ENCODE measurements at regions not wholly inside any gene's neighbourhood (a gene's known extent, or its start where the extent isn't known, plus 50 kb on each side); places are given as distances from the start of the nearest gene placed in this dataset.

DNA sequence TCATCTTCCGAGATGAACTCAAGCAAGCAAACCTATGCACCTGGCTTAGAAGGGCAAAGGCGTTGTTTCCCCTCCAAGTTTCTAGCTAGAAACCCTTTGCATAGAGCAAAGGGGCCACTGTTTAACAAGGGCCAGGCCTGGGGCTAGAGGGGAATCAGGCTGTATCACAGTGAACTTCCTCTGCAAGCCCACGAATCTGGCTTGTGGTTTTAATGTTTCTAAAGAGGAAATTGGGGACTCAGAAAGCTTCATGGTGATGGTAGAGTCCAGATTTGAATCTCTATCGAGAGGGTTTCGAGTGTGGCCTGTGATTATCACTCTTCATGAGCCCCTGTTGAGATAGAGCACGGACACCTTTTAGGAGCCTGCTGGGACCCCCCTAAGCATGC lies 189.9 kb downstream of the VRK1 start:
- no peak for TF ChIP-seq POLR2AphosphoS5 (IDR thresholded peaks at IDR 0.05)
- TF ChIP-seq POLR2A (IDR thresholded peaks at IDR 0.05) = no peak
- no peak for TF ChIP-seq EP300 (IDR thresholded peaks at IDR 0.05)
- no peak for TF ChIP-seq CTCF (IDR thresholded peaks at IDR 0.05)
- ATAC-seq = no peak
- H3K27me3 ChIP-seq = no peaks in the 10 kb centered on the region
- H3K4me3 ChIP-seq = no peak overlapping the region
- peaks cover 0 to 8% (median 0%) of the 10 kb centered on the region in 3 donors for H3K9me3 ChIP-seq
- no peak overlapping the region for H3K27ac ChIP-seq
- no peaks in the 10 kb centered on the region for H3K4me1 ChIP-seq
- H3K36me3 ChIP-seq = no peaks in the 10 kb centered on the region
- WGBS, 2 donors (ENCODE audit: low coverage in 1 of 2) = 0 to 75% methylated on average over 1 to 2 of the region's 6 CpGs

DNA sequence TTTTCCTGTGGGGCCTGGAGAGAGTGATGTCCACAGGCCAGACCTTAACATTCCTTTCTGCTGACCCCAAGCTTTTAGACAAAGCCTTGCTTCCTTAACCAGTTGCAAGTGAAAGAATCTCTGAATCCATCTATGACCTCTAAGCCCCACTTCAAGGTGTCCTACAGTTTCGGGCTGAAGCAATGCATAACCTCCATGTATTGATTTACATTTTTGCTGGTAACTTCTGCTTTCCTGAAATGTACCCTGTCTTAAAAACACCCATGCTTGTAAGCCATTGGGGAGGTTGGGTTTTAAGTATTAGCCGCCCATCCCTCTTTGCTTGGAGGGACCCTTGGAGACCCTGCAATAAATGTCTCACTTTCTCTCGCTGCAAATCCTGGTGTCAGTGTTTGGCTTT lies 190.6 kb downstream of the VRK1 start:
- no peak for ATAC-seq
- WGBS, 2 donors (ENCODE audit: low coverage in 1 of 2) = 76 to 92% methylated on average over 3 of the region's 3 CpGs
- peaks cover 0 to 8% (median 0%) of the 10 kb centered on the region in 3 donors for H3K9me3 ChIP-seq
- H3K27me3 ChIP-seq = no peaks in the 10 kb centered on the region
- H3K4me1 ChIP-seq = no peaks in the 10 kb centered on the region
- no peak overlapping the region for H3K27ac ChIP-seq
- no peaks in the 10 kb centered on the region for H3K36me3 ChIP-seq
- no peak overlapping the region for H3K4me3 ChIP-seq
- TF ChIP-seq CTCF (IDR thresholded peaks at IDR 0.05) = no peak
- no peak for TF ChIP-seq POLR2AphosphoS5 (IDR thresholded peaks at IDR 0.05)
- no peak for TF ChIP-seq POLR2A (IDR thresholded peaks at IDR 0.05)
- TF ChIP-seq EP300 (IDR thresholded peaks at IDR 0.05) = no peak

- Histone ChIP-seq H3K9me3 (peaks cover 0 to 8% (median 0%) of the 10 kb centered on the region in 3 donors), H3K4me3 (no peak overlapping the region), H3K27me3 (no peaks in the 10 kb centered on the region), H3K36me3 (no peaks in the 10 kb centered on the region), H3K4me1 (no peaks in the 10 kb centered on the region), H3K27ac (no peak overlapping the region)
- 53 to 71% methylated on average over 1 to 3 of the region's 4 CpGs for WGBS, 2 donors (ENCODE audit: low coverage in 1 of 2)
- TF ChIP-seq POLR2A (IDR thresholded peaks at IDR 0.05) = no peak
- TF ChIP-seq POLR2AphosphoS5 (IDR thresholded peaks at IDR 0.05) = no peak
- TF ChIP-seq CTCF (IDR thresholded peaks at IDR 0.05) = no peak
- no peak for TF ChIP-seq EP300 (IDR thresholded peaks at IDR 0.05)
- no peak for ATAC-seq
These were observed 192.1 kb downstream of the VRK1 start for GRCh38 chr14:96989306-96989705.

DNA sequence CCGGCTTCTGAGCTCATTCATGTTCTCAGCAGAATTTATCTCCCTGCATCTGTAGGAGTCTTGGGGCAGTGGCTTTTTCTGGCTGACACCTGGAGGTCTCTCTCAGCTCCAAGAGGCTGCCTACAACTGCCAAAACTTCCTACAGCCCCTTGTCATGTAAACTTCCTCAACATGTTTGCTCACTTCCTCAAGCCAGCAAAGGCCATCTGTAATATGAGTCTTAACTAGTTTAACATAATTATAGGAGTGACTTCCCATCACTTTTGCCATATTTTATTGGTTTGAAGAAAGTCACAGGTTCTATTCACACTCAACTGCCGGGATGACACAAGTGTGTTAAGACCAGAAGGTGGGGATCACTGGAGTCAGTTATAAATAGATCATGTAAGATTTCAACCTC lies 194.0 kb downstream of the VRK1 start:
- no peak for ATAC-seq
- Histone ChIP-seq H3K4me3 (no peak overlapping the region), H3K27ac (no peak overlapping the region), H3K9me3 (peaks cover 0 to 8% (median 0%) of the 10 kb centered on the region in 3 donors), H3K27me3 (no peaks in the 10 kb centered on the region), H3K36me3 (no peaks in the 10 kb centered on the region), H3K4me1 (no peaks in the 10 kb centered on the region)
- TF ChIP-seq POLR2AphosphoS5 (IDR thresholded peaks at IDR 0.05) (no peak), EP300 (IDR thresholded peaks at IDR 0.05) (no peak), POLR2A (IDR thresholded peaks at IDR 0.05) (no peak), CTCF (IDR thresholded peaks at IDR 0.05) (no peak)
- WGBS, 2 donors (ENCODE audit: low coverage in 1 of 2) = 86 to 100% methylated on average over 1 to 2 of the region's 2 CpGs

DNA sequence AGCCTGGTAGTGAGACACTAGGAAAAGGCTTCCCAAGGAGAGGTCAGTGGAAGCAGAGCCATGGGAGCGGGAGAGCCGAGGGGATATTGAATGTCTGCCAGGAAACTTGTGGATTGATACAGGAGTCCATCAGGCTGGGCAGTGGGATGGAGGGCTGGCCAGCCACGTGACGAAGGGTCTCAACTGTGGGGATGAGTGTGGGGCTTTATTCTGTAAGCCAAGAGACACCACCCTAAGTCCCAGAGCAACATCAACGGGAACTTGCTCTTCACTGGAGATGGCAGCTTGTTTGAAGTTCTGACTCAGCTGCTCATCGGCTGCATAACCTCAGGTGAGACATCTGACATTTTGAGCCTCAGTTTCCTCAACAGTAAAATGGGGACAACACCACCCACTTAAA lies 197.8 kb downstream of the VRK1 start:
- Histone ChIP-seq H3K9me3 (peaks cover 0 to 8% (median 0%) of the 10 kb centered on the region in 3 donors), H3K27ac (no peak overlapping the region), H3K27me3 (no peaks in the 10 kb centered on the region), H3K36me3 (no peaks in the 10 kb centered on the region), H3K4me1 (no peaks in the 10 kb centered on the region), H3K4me3 (no peak overlapping the region)
- ATAC-seq = no peak
- TF ChIP-seq POLR2A (IDR thresholded peaks at IDR 0.05) (no peak), CTCF (IDR thresholded peaks at IDR 0.05) (no peak), POLR2AphosphoS5 (IDR thresholded peaks at IDR 0.05) (no peak), EP300 (IDR thresholded peaks at IDR 0.05) (no peak)
- WGBS, 2 donors (ENCODE audit: low coverage in 1 of 2) = 85 to 90% methylated on average over 4 to 5 of the region's 6 CpGs
